ENCODE measurements at regions not wholly inside any gene's neighbourhood (a gene's known extent, or its start where the extent isn't known, plus 50 kb on each side); places are given as distances from the start of the nearest gene placed in this dataset.

DNA sequence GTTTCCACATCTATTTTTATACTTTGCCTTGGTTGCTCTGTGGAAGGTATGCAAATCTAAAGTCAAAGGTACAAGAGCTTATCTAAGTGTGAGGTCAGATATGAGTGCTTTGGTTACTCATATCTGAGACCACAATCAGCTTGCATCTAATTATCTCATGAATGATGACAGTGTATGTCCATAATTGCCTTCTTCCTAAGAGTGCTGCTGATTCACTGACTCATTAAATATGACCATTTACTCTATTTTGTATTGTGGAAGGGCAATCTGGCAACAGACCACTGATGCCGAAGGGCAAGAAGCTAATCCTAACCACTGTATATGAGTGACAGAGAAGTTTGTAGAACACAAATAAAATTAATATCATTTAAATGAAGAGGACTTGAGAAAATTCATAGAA, 1190.2 kb upstream of the AGA start:
- no peaks in the 10 kb centered on the region for H3K27me3 Mint-ChIP-seq (ENCODE audit: unreplicated experiment)
- no peak for DNase-seq (ENCODE audit: extremely low spot score, unreplicated experiment)
- no peak overlapping the region for H3K4me3 Mint-ChIP-seq (ENCODE audit: unreplicated experiment)
- no peaks in the 10 kb centered on the region for H3K36me3 Mint-ChIP-seq (ENCODE audit: unreplicated experiment)
- H3K4me1 Mint-ChIP-seq (ENCODE audit: unreplicated experiment): no peaks in the 10 kb centered on the region
- no peak overlapping the region for H3K27ac Mint-ChIP-seq (ENCODE audit: unreplicated experiment)
- TF ChIP-seq CTCF (IDR thresholded peaks at IDR 0.05): no peak
- peaks cover 12% of the 10 kb centered on the region for H3K9me3 Mint-ChIP-seq (ENCODE audit: unreplicated experiment)

- Mint-ChIP-seq H3K36me3 (ENCODE audit: unreplicated experiment) (no peaks in the 10 kb centered on the region), H3K27ac (ENCODE audit: unreplicated experiment) (no peak overlapping the region), H3K9me3 (ENCODE audit: unreplicated experiment) (peaks cover 17% of the 10 kb centered on the region), H3K4me1 (ENCODE audit: unreplicated experiment) (no peaks in the 10 kb centered on the region), H3K27me3 (ENCODE audit: unreplicated experiment) (no peaks in the 10 kb centered on the region), H3K4me3 (ENCODE audit: unreplicated experiment) (no peak overlapping the region)
- DNase-seq (ENCODE audit: extremely low spot score, unreplicated experiment): no peak
- no peak for TF ChIP-seq CTCF (IDR thresholded peaks at IDR 0.05)
Observed at GRCh38 chr4:178633263-178633662, 1191.0 kb upstream of the AGA start.

GRCh38 chr4:178664621-178665020, 1222.4 kb upstream of the AGA start:
- Mint-ChIP-seq H3K4me1 (ENCODE audit: unreplicated experiment) (no peaks in the 10 kb centered on the region), H3K9me3 (ENCODE audit: unreplicated experiment) (peaks cover 14% of the 10 kb centered on the region), H3K27ac (ENCODE audit: unreplicated experiment) (no peak overlapping the region), H3K4me3 (ENCODE audit: unreplicated experiment) (no peak overlapping the region), H3K36me3 (ENCODE audit: unreplicated experiment) (no peaks in the 10 kb centered on the region), H3K27me3 (ENCODE audit: unreplicated experiment) (no peaks in the 10 kb centered on the region)
- no peak for TF ChIP-seq CTCF (IDR thresholded peaks at IDR 0.05)
- DNase-seq (ENCODE audit: extremely low spot score, unreplicated experiment): no peak

DNA sequence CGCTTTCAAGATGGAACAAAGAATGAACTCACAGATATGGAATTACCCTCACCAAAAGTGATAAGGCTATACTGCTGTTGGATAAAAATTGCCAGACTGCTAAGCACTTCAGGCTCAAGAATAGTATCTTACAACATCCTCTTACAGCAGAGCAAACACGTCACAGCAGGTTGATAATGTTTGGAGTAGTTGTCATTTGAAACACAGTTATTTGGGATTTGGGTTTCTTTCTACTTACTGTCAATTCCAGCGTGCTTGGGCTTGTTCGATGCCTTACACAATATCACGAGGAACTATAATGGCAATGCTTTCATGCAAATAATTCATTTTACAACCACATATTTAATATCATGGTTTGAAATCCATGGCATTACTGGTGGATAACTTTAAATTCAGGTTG, 1223.7 kb upstream of the AGA start:
- no peak for TF ChIP-seq CTCF (IDR thresholded peaks at IDR 0.05)
- Mint-ChIP-seq H3K4me1 (ENCODE audit: unreplicated experiment) (no peaks in the 10 kb centered on the region), H3K9me3 (ENCODE audit: unreplicated experiment) (peaks cover 14% of the 10 kb centered on the region), H3K27me3 (ENCODE audit: unreplicated experiment) (no peaks in the 10 kb centered on the region), H3K4me3 (ENCODE audit: unreplicated experiment) (no peak overlapping the region), H3K27ac (ENCODE audit: unreplicated experiment) (no peak overlapping the region), H3K36me3 (ENCODE audit: unreplicated experiment) (no peaks in the 10 kb centered on the region)
- DNase-seq (ENCODE audit: extremely low spot score, unreplicated experiment): no peak

DNA sequence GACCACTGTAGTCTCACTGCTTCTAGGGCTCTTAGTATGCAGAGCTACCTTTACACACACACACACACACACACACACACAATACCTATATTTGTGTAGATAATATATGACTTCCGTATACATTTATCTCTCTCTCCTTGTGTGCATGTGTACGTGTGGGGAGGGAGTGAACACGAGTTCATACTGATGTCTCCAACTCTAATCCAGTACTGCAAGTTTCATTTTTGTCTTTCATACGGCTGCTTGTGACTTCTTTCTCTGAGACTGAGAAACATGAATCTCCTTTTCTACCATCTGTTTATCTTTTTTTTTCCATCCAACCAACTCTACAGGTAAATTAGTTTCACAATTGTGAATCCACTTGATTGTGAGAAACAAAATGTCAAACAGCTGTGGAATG, 1229.5 kb upstream of the AGA start:
- Mint-ChIP-seq H3K27ac (ENCODE audit: unreplicated experiment) (no peak overlapping the region), H3K4me1 (ENCODE audit: unreplicated experiment) (no peaks in the 10 kb centered on the region), H3K4me3 (ENCODE audit: unreplicated experiment) (no peak overlapping the region), H3K36me3 (ENCODE audit: unreplicated experiment) (no peaks in the 10 kb centered on the region), H3K9me3 (ENCODE audit: unreplicated experiment) (peaks cover 3% of the 10 kb centered on the region), H3K27me3 (ENCODE audit: unreplicated experiment) (no peaks in the 10 kb centered on the region)
- no peak for DNase-seq (ENCODE audit: extremely low spot score, unreplicated experiment)
- no peak for TF ChIP-seq CTCF (IDR thresholded peaks at IDR 0.05)

Data from osteocyte (in vitro differentiated cells).